ENCODE measurements at regions not wholly inside any gene's neighbourhood (a gene's known extent, or its start where the extent isn't known, plus 50 kb on each side); places are given as distances from the start of the nearest gene placed in this dataset.

GRCh38 chr20:22207280-22207679, 377.1 kb downstream of the FOXA2 start:
- no peak for DNase-seq (ENCODE audit: low read depth in 1 of 2, low spot score in 1 of 2)
- no peak for TF ChIP-seq GABPA (IDR thresholded peaks at IDR 0.05; ENCODE audit: low read depth)
- no peak for TF ChIP-seq REST (IDR thresholded peaks at IDR 0.05; ENCODE audit: insufficient replicate concordance, low read depth)
- H3K27me3 ChIP-seq (ENCODE audit: insufficient read depth, poor library complexity, severe bottlenecking): peaks cover 3% of the 10 kb centered on the region

GRCh38 chr20:22204801-22205200, 379.6 kb downstream of the FOXA2 start:
- no peak for TF ChIP-seq GABPA (IDR thresholded peaks at IDR 0.05; ENCODE audit: low read depth)
- TF ChIP-seq REST (IDR thresholded peaks at IDR 0.05; ENCODE audit: insufficient replicate concordance, low read depth): no peak
- no peak for TF ChIP-seq CTCF (IDR thresholded peaks at IDR 0.05; ENCODE audit: insufficient read depth, low read length)
- no peak for TF ChIP-seq SPI1 (IDR thresholded peaks at IDR 0.05; ENCODE audit: borderline replicate concordance, low read depth)
- no peak for TF ChIP-seq POLR2AphosphoS5 (IDR thresholded peaks at IDR 0.05; ENCODE audit: low read depth)
- no peak for DNase-seq (ENCODE audit: low read depth in 1 of 2, low spot score in 1 of 2)
- Histone ChIP-seq H3K27ac (replicated peaks) (no peak overlapping the region), H3K27me3 (ENCODE audit: insufficient read depth, poor library complexity, severe bottlenecking) (no peaks in the 10 kb centered on the region), H3K4me3 (replicated peaks; ENCODE audit: insufficient read depth, low read length) (no peak overlapping the region)

More at GRCh38 chr20:22207280-22207679, 377.1 kb downstream of the FOXA2 start:
- H3K27ac ChIP-seq (replicated peaks): no peak overlapping the region
- H3K4me3 ChIP-seq (replicated peaks; ENCODE audit: insufficient read depth, low read length): no peak overlapping the region

- no peak for TF ChIP-seq SPI1 (IDR thresholded peaks at IDR 0.05; ENCODE audit: borderline replicate concordance, low read depth)
- TF ChIP-seq GABPA (IDR thresholded peaks at IDR 0.05; ENCODE audit: low read depth): no peak
- no peak for TF ChIP-seq REST (IDR thresholded peaks at IDR 0.05; ENCODE audit: insufficient replicate concordance, low read depth)
- Histone ChIP-seq H3K27me3 (ENCODE audit: insufficient read depth, poor library complexity, severe bottlenecking) (no peaks in the 10 kb centered on the region), H3K4me3 (replicated peaks; ENCODE audit: insufficient read depth, low read length) (no peak overlapping the region), H3K27ac (replicated peaks) (no peak overlapping the region)
- DNase-seq (ENCODE audit: low read depth in 1 of 2, low spot score in 1 of 2): no peak
Measured at GRCh38 chr20:22182148-22182547, 402.2 kb downstream of the FOXA2 start.

- TF ChIP-seq REST (IDR thresholded peaks at IDR 0.05; ENCODE audit: insufficient replicate concordance, low read depth): no peak
- peak; percentile 28 for TF ChIP-seq CTCF (IDR thresholded peaks at IDR 0.05; ENCODE audit: insufficient read depth, low read length)
- H3K27me3 ChIP-seq (ENCODE audit: insufficient read depth, poor library complexity, severe bottlenecking): no peaks in the 10 kb centered on the region
- no peak for DNase-seq (ENCODE audit: low read depth in 1 of 2, low spot score in 1 of 2)
Measured at GRCh38 chr20:22180244-22180643, 404.1 kb downstream of the FOXA2 start.

More at GRCh38 chr20:22180244-22180643, 404.1 kb downstream of the FOXA2 start:
- H3K27ac ChIP-seq (replicated peaks): no peak overlapping the region
- H3K4me3 ChIP-seq (replicated peaks; ENCODE audit: insufficient read depth, low read length): no peak overlapping the region

Measured in HL-60 (cell line).